K562 (cell line): ENCODE measurements at regions not wholly inside any gene's neighbourhood (a gene's known extent, or its start where the extent isn't known, plus 50 kb on each side); places are given as distances from the start of the nearest gene placed in this dataset.
"Not testable (repeated sequence)": the region's sequence is repeated elsewhere in the genome, so short reads cannot be mapped to it uniquely, and the experiment has no call there.

Experiments
- ATAC-seq: fragments of 200-7000 bp; cut with Tn5 transposase; 3 replicates; pipeline ENCODE4 v1.9.1; 2020; ENCODE audit warnings: moderate library complexity
- BruUV-seq: library from RNA; stranded (reverse); fragments of 400-500 nt; replicated peaks from 2 replicates; lab custom pipeline; 2021; lab: Mats Ljungman, UMichigan
- CTCF ChIA-PET: fragments of 300-600 bp; formaldehyde crosslinking; extraction: SDS; loops from one replicate; lab custom pipeline; 2021; ENCODE audit warnings: low intra/inter-chr PET ratio; lab: Yijun Ruan, JAX
- POLR2A ChIA-PET: fragments of 300-600, 350-650 bp; sonication (Branson Sonifier 250); formaldehyde crosslinking; extraction: SDS; loops from one replicate; lab custom pipeline; 2021; ENCODE audit warnings: antibody characterized with exemption, inconsistent platforms; lab: Yijun Ruan, JAX
- DNase-seq, 4 experiments: peaks; one replicate each; pipeline versions ENCODE4 v3.0.0 to v3.0.0-alpha.2; 2011 to 2018; ENCODE audit warnings: low spot score in 3 of 4, mixed read lengths in 3 of 4; ENCODE audit errors: extremely low read depth in 1 of 4
- FAIRE-seq: peaks from 2 replicates; lab custom pipeline; 2011; peaks lifted over from hg19 to GRCh38; lab: Jason Lieb, UNC
- H2AFZ ChIP-seq: 2 replicates; pipeline ENCODE4 v1.6.0; 2011; ENCODE audit warnings: low read depth, low read length, control low read depth, inconsistent platforms
- H3K27ac ChIP-seq: fragments of 200-600 bp; 3 replicates; pipeline ENCODE4 v1.8.0; 2011; ENCODE audit warnings: low read depth, mild to moderate bottlenecking, control low read depth, inconsistent platforms, low read length, moderate library complexity, mixed read lengths; ENCODE audit errors: extremely low read depth
- H3K27me3 ChIP-seq, 2 experiments: fragments of 300-600 bp in 1 of 2; 2 replicates in 1 of 2; 3 replicates in 1 of 2; pipeline versions ENCODE4 v1.6.0 to v1.8.0; 2011; ENCODE audit warnings: inconsistent platforms in 2 of 2, low read length in 2 of 2, mild to moderate bottlenecking in 1 of 2, mixed read lengths in 1 of 2, moderate library complexity in 1 of 2; ENCODE audit not compliant: control insufficient read depth in 2 of 2, insufficient read depth in 2 of 2
- H3K36me3 ChIP-seq: fragments of 300-600 bp; 3 replicates; pipeline ENCODE4 v1.8.0; 2011; ENCODE audit warnings: mild to moderate bottlenecking, low read length, inconsistent platforms; ENCODE audit not compliant: control insufficient read depth, insufficient read depth
- H3K4me1 ChIP-seq, 2 experiments: fragments of 200-600 bp in 1 of 2; replicated peaks in 1 of 2; 2 replicates in 1 of 2; 3 replicates in 1 of 2; pipeline versions ENCODE4 v1.5.1 to v1.8.0; 2011; ENCODE audit warnings: inconsistent platforms in 2 of 2, low read length in 2 of 2, mild to moderate bottlenecking in 1 of 2, mixed read lengths in 1 of 2, moderate library complexity in 1 of 2; ENCODE audit not compliant: control insufficient read depth in 2 of 2, insufficient read depth in 2 of 2
- H3K4me2 ChIP-seq: 2 replicates; pipeline ENCODE4 v1.6.1; 2011; ENCODE audit warnings: low read length, control low read depth, inconsistent platforms, mixed read lengths; ENCODE audit not compliant: insufficient read depth
- H3K4me3 ChIP-seq: fragments of 200-600 bp; sonication (generic), shearing (Covaris generic); 2 replicates; pipeline ENCODE4 v1.5.1; 2016; ENCODE audit warnings: control low read depth, inconsistent platforms
- H3K79me2 ChIP-seq: fragments of 200-600 bp; 3 replicates; pipeline ENCODE4 v1.8.0; 2011; ENCODE audit warnings: low read length, inconsistent platforms; ENCODE audit not compliant: control insufficient read depth, insufficient read depth
- H3K9ac ChIP-seq, 2 experiments: 2 replicates each; pipeline versions ENCODE4 v1.6.0 to v1.6.1; 2011; ENCODE audit warnings: low read depth in 2 of 2, low read length in 2 of 2, control low read depth in 1 of 2, inconsistent platforms in 1 of 2, mild to moderate bottlenecking in 1 of 2, mixed read lengths in 1 of 2; ENCODE audit not compliant: insufficient read depth in 1 of 2
- H3K9me1 ChIP-seq: one replicate; pipeline ENCODE4 v1.6.0; 2011; ENCODE audit warnings: inconsistent platforms, mild to moderate bottlenecking, low read length, moderate library complexity; ENCODE audit not compliant: control insufficient read depth, insufficient read depth
- H3K9me3 ChIP-seq: replicated peaks from 2 replicates; pipeline ENCODE4 v1.5.1; 2011; ENCODE audit warnings: low read depth, low read length, inconsistent platforms; ENCODE audit not compliant: control insufficient read depth, insufficient read depth
- H4K20me1 ChIP-seq: replicated peaks from 2 replicates; pipeline ENCODE4 v1.6.1; 2011; ENCODE audit warnings: low read length, inconsistent platforms, mixed read lengths; ENCODE audit not compliant: control insufficient read depth, insufficient read depth
- WGBS: fragments of 100-300 bp; shearing (Covaris generic); methylation state at CpG from one replicate; pipeline ENCODE4 v1.1.6; 2016; ENCODE audit warnings: low coverage, mixed read lengths; ENCODE audit not compliant: insufficient coverage; ENCODE audit errors: missing lambda C conversion rate; 5-methylcytosine and 5-hydroxymethylcytosine counted together
- in situ Hi-C: fragments of 300-500 bp; cut with MboI; formaldehyde crosslinking; loops from 4 replicates; pipeline ENCODE4 v1.15.0; 2018; ENCODE audit warnings: inconsistent platforms, mixed read lengths
- intact Hi-C: fragments of 100-400 bp; cut with micrococcal nuclease; formaldehyde crosslinking; loops from 2 replicates; pipeline ENCODE4 v1.14.2; 2022

DNA sequence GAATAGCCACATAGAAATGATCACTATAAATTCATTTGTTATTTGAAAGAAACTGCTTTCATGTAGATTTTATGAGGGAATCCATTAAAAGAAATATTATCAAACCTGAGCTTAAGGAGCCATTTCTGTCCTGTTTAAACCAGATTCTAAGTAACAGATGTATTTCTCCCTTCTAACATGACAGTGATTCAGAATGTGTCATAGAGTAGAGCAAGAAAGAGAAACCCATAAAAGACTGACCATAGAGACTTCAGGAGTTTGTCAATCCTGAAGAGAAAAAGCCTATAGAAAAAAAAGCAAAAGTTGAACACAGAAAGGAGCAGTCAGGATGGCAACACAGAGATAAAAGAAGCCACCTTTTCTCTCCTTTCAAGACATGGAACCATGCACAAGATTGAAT is 390.6 kb downstream of the PRIM2 start:
- H4K20me1 ChIP-seq, POLR2A ChIA-PET, H3K79me2 ChIP-seq, H3K27me3 ChIP-seq, H3K9ac ChIP-seq, H3K4me1 ChIP-seq, H3K4me3 ChIP-seq, H3K9me3 ChIP-seq, H2AFZ ChIP-seq, CTCF ChIA-PET, intact Hi-C loops, ATAC-seq, H3K9me1 ChIP-seq, H3K4me2 ChIP-seq, DNase-seq, H3K27ac ChIP-seq, H3K36me3 ChIP-seq, BruUV-seq, in situ Hi-C loops, FAIRE-seq: not testable (repeated sequence)

DNA sequence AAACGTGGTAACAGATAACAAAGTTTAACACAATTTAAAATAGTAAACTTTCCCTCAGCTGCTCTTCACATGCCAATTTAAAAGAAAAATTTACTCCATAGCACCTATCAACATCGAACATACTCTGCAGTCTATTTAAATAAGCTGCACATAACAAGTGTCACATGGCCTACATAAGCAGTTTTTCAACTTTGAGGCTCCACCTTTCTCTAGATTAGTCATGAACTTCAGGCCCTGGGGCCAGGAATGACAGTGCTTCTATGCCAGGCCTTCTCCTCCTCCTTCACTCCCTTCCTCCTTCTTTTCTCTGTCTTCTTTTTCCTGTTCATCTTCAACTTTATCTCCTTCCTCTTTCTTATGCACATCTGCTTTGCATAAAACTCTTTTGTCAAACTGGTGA is 405.1 kb downstream of the PRIM2 start:
- FAIRE-seq, H3K9me3 ChIP-seq, H3K4me1 ChIP-seq, DNase-seq, H3K4me3 ChIP-seq, H3K79me2 ChIP-seq, H3K4me2 ChIP-seq, in situ Hi-C loops, BruUV-seq, CTCF ChIA-PET, ATAC-seq, H3K9ac ChIP-seq, H3K9me1 ChIP-seq, POLR2A ChIA-PET, H3K36me3 ChIP-seq, H3K27me3 ChIP-seq, H2AFZ ChIP-seq, intact Hi-C loops, H3K27ac ChIP-seq, H4K20me1 ChIP-seq: not testable (repeated sequence)
- 0% methylated on average over 1 of the region's 2 CpGs for WGBS

DNA sequence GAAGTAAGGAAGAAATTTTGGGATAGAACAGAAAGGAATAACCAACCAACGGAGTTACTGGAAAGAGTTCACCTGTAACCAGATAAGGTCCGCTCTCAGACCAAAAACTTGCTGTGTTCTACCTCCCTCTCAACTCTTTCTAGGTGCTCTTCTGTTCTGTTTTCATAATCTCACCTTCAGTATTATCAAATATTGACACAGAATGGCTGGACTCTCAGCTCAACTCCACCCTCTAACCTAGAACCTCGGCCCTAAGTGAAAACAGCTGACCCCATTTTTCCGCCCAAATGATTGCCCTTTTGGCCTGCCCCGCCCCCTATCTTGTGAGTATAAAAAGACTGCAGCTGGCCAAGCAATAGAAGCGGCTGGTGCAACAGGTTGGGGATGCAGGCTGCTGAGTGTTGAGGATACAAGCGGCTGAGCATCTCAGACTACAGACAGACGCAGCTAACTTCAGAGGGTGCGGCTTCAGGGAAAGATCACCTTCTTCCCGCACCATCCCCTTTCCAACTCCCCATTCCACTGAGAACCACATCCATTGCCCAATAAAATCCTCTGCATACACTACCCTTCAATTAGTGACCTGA is 406.5 kb downstream of the PRIM2 start:
- POLR2A ChIA-PET, H3K4me3 ChIP-seq, H3K27me3 ChIP-seq, BruUV-seq, H2AFZ ChIP-seq, H4K20me1 ChIP-seq, in situ Hi-C loops, H3K9me1 ChIP-seq, ATAC-seq, H3K4me1 ChIP-seq, CTCF ChIA-PET, H3K79me2 ChIP-seq, intact Hi-C loops, H3K4me2 ChIP-seq, H3K9me3 ChIP-seq, DNase-seq, H3K27ac ChIP-seq, H3K36me3 ChIP-seq, FAIRE-seq, H3K9ac ChIP-seq: not testable (repeated sequence)
- 3% methylated on average over 10 of the region's 10 CpGs for WGBS

DNA sequence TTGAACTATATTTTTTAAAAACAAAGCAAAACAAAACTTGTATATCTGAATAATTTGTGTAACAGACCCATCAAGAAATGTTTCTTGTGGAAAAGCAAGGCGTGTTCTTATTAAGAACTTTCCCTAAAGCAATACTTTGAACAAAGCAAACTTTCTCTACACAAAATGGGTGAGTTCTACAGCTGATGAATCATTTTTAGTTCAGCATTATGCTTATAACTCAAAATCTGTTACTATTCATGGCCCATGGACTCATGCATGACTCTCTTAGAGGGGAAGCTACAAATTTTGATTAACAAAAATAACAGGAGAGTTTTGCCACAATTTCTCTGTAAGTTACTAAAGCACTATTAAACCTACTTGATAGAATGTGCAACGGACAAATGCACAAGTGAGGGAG is 412.0 kb downstream of the PRIM2 start:
- ATAC-seq, H4K20me1 ChIP-seq, H3K4me1 ChIP-seq, H3K36me3 ChIP-seq, H2AFZ ChIP-seq, H3K79me2 ChIP-seq, POLR2A ChIA-PET, H3K4me2 ChIP-seq, H3K9me1 ChIP-seq, in situ Hi-C loops, H3K9ac ChIP-seq, FAIRE-seq, H3K4me3 ChIP-seq, H3K27me3 ChIP-seq, H3K9me3 ChIP-seq, intact Hi-C loops, CTCF ChIA-PET, BruUV-seq, H3K27ac ChIP-seq, DNase-seq: not testable (repeated sequence)
- WGBS, result 0% methylated on average over 1 of the region's 2 CpGs
